Lung (tissue), 11 donors: ENCODE measurements at regions not wholly inside any gene's neighbourhood (a gene's known extent, or its start where the extent isn't known, plus 50 kb on each side); places are given as distances from the start of the nearest gene placed in this dataset.

Experiments
- ATAC-seq: fragments of 200-7000 bp; cut with Tn5 transposase; one replicate; pipeline ENCODE4 v1.9.1; 2020; ENCODE audit warnings: moderate number of reproducible peaks; ENCODE audit not compliant: insufficient read depth, low FRiP score
- DNase-seq, 3 donors: peaks; one replicate each; pipeline ENCODE4 v3.0.0-alpha.2; 2013 to 2017
- H3K27ac ChIP-seq, 2 donors: one replicate each; pipeline ENCODE4 v1.5.1; 2013; ENCODE audit warnings: mild to moderate bottlenecking in 2 of 2, moderate library complexity in 2 of 2, control low read depth in 1 of 2, inconsistent platforms in 1 of 2, low read depth in 1 of 2, low read length in 1 of 2
- H3K27me3 ChIP-seq, 3 donors: one replicate each; pipeline ENCODE4 v1.5.1; 2013; ENCODE audit warnings: low read length in 2 of 3; ENCODE audit not compliant: control insufficient read depth in 3 of 3, insufficient read depth in 3 of 3
- H3K36me3 ChIP-seq, 4 donors: one replicate each; pipeline ENCODE4 v1.5.1; 2013; ENCODE audit warnings: low read length in 4 of 4, mild to moderate bottlenecking in 1 of 4, moderate library complexity in 1 of 4; ENCODE audit not compliant: control insufficient read depth in 4 of 4, insufficient read depth in 4 of 4
- H3K4me1 ChIP-seq, 5 donors: one replicate each; pipeline ENCODE4 v1.5.1; 2013; ENCODE audit warnings: low read length in 5 of 5, mild to moderate bottlenecking in 2 of 5, moderate library complexity in 1 of 5; ENCODE audit not compliant: control insufficient read depth in 5 of 5, insufficient read depth in 5 of 5
- H3K4me3 ChIP-seq: one replicate; pipeline ENCODE4 v1.5.1; 2013; ENCODE audit warnings: mild to moderate bottlenecking, control low read depth, moderate library complexity
- H3K9ac ChIP-seq, 2 donors: one replicate each; pipeline ENCODE4 v1.5.1; 2013; ENCODE audit warnings: low read length in 2 of 2, control low read depth in 1 of 2; ENCODE audit not compliant: insufficient read depth in 1 of 2
- H3K9me3 ChIP-seq, 4 donors: one replicate each; pipeline ENCODE4 v1.5.1; 2013; ENCODE audit warnings: low read length in 3 of 4, mild to moderate bottlenecking in 1 of 4, moderate library complexity in 1 of 4; ENCODE audit not compliant: control insufficient read depth in 4 of 4, insufficient read depth in 3 of 4
- WGBS, 2 donors: extraction: QIAGEN DNeasy Blood & Tissue Kit; methylation state at CpG; one replicate each; pipeline ENCODE4 v1.1.7; 2013; 5-methylcytosine and 5-hydroxymethylcytosine counted together
- TF ChIP-seq, protein P1 (sequence below): IDR thresholded peaks from 2 replicates; pipeline ENCODE4 v1.5.1; 2012; ENCODE audit warnings: mild to moderate bottlenecking; ENCODE audit errors: control extremely low read depth, extremely low read depth
- donor health status: control.
- donor health status: control.
- donor health status: Bipolar disorder and iron deficiency.
- donor health status: healthy.
- donor health status: DM: yes; HTN: yes; CAD: no.

DNA sequence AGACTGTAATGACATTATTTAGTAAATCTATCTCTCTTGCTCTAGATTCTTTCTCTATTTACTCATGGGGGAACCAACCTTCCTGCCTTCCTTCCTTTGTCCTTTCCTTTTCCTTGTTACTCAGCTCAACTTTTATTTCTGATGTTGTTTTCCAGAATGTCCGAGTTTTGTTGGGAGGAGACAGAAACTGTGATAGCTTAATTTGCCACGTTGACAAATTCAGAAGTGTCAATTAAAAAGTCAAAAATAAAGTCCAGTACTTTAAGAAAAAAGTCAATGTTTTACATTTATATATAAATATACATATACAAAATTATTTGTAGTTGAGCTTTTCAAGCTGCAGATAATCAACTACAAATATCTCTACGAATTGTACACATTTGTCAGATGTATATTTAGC, 1187.7 kb downstream of the ADGRL3 start:
- Histone ChIP-seq H3K27me3 (no peaks in the 10 kb centered on the region), H3K36me3 (no peaks in the 10 kb centered on the region), H3K9ac (no peak overlapping the region), H3K9me3 (no peaks in the 10 kb centered on the region), H3K4me1 (no peaks in the 10 kb centered on the region), H3K4me3 (no peak overlapping the region), H3K27ac (no peak overlapping the region)
- 73 to 84% methylated on average over 3 of the region's 3 CpGs for WGBS, 2 donors
- TF ChIP-seq, protein P1, sequence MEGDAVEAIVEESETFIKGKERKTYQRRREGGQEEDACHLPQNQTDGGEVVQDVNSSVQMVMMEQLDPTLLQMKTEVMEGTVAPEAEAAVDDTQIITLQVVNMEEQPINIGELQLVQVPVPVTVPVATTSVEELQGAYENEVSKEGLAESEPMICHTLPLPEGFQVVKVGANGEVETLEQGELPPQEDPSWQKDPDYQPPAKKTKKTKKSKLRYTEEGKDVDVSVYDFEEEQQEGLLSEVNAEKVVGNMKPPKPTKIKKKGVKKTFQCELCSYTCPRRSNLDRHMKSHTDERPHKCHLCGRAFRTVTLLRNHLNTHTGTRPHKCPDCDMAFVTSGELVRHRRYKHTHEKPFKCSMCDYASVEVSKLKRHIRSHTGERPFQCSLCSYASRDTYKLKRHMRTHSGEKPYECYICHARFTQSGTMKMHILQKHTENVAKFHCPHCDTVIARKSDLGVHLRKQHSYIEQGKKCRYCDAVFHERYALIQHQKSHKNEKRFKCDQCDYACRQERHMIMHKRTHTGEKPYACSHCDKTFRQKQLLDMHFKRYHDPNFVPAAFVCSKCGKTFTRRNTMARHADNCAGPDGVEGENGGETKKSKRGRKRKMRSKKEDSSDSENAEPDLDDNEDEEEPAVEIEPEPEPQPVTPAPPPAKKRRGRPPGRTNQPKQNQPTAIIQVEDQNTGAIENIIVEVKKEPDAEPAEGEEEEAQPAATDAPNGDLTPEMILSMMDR = no peak
- DNase-seq (no peak), ATAC-seq (no peak)

DNA sequence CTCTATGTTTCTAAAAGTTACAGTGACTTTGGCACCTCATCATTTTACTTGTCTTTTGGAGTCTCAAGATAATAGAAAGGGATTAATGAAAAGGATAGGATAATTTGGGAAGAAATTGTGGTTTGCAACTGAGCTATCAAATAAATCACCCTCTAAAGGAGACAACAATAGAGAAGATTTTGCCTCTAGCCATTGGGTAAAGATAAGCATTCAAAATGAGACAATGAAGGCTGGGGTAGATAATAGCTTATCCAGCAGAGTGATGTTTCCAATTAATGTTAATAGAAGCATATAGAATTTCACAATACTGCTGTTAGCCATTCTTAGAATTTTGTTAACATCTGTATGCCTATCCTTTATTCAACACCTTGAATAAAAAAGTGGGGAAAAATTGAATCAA, 1177.6 kb downstream of the ADGRL3 start:
- no peaks in the 10 kb centered on the region for H3K9me3 ChIP-seq
- no peaks in the 10 kb centered on the region for H3K4me1 ChIP-seq
- ATAC-seq (no peak), DNase-seq (no peak)
- no peak overlapping the region for H3K4me3 ChIP-seq
- TF ChIP-seq, protein P1 = no peak
- no peak overlapping the region for H3K9ac ChIP-seq
- no peak overlapping the region for H3K27ac ChIP-seq
- H3K27me3 ChIP-seq = no peaks in the 10 kb centered on the region
- no peaks in the 10 kb centered on the region for H3K36me3 ChIP-seq

DNA sequence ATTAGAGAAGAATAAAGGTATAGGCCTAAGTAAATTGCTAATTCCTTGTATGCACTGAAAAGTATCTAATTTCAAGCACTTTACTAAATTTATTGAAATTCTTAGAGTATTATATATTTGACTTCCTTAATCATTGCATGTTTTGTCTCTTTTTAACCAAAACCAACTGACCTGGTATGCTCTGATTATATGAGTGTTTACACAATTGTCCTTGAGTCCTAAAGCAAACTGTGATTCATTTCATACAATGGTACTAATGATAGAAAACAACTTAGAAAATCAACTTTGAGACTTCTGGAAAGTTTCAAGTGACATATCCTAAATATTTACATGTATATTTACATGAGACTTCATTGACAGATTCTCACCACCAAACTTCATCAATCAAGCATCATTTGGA, 1177.1 kb downstream of the ADGRL3 start:
- Histone ChIP-seq H3K9ac (no peak overlapping the region), H3K4me1 (no peaks in the 10 kb centered on the region), H3K27ac (no peak overlapping the region), H3K4me3 (no peak overlapping the region), H3K27me3 (no peaks in the 10 kb centered on the region), H3K9me3 (no peaks in the 10 kb centered on the region), H3K36me3 (no peaks in the 10 kb centered on the region)
- TF ChIP-seq, protein P1 = no peak
- no peak for DNase-seq
- no peak for ATAC-seq

DNA sequence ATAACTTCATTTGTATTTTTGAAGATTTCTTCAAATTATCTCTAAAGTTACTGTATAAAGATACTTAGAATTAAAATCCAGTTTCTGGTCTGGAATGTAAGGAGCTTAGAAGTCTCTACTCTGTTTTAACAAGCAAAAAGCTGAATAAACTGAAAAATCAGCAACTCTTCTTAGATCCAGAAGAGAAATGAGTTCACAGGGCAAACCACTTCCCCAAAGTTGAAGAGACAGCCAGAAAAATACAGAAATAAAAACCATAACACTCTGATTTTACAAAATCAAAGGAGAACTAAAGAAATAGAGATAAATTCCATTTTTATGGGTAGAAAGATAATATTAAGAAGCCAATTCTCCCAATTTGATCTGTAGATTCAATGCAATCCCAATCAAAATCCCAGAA, 1166.8 kb downstream of the ADGRL3 start:
- no peaks in the 10 kb centered on the region for H3K9me3 ChIP-seq

More for the DNA sequence above, 1166.8 kb downstream of the ADGRL3 start:
- H3K9ac ChIP-seq = no peak overlapping the region
- no peak overlapping the region for H3K27ac ChIP-seq
- TF ChIP-seq, protein P1 = no peak
- H3K27me3 ChIP-seq = no peaks in the 10 kb centered on the region
- DNase-seq = no peak
- no peaks in the 10 kb centered on the region for H3K4me1 ChIP-seq
- H3K4me3 ChIP-seq = no peak overlapping the region
- H3K36me3 ChIP-seq = no peaks in the 10 kb centered on the region
- no peak for ATAC-seq
